GM12875 (cell line): ENCODE measurements at regions not wholly inside any gene's neighbourhood (a gene's known extent, or its start where the extent isn't known, plus 50 kb on each side); places are given as distances from the start of the nearest gene placed in this dataset.

ENCODE experiments used
- H3K4me3 ChIP-seq: one replicate; pipeline ENCODE4 v1.5.1; 2011; ENCODE audit warnings: low read depth, low read length, control low read depth
- CTCF ChIP-seq: IDR thresholded peaks from 2 replicates; pipeline ENCODE4 v1.5.1; 2011; ENCODE audit warnings: low read depth, mild to moderate bottlenecking, control low read depth, inconsistent platforms, low read length, moderate library complexity, borderline replicate concordance; ENCODE audit not compliant: insufficient read depth

GRCh38 chr6:95686272-95686671 is 108.9 kb downstream of the MANEA start:
- TF ChIP-seq CTCF = no peak
- H3K4me3 ChIP-seq = no peak overlapping the region

GRCh38 chr6:95686895-95687294 is 109.6 kb downstream of the MANEA start:
- no peak overlapping the region for H3K4me3 ChIP-seq
- TF ChIP-seq CTCF = no peak

- no peak for TF ChIP-seq CTCF
- H3K4me3 ChIP-seq = no peak overlapping the region
Measured at GRCh38 chr6:95687839-95688238, 110.5 kb downstream of the MANEA start.

GRCh38 chr6:95690328-95690727 is 113.0 kb downstream of the MANEA start:
- no peak overlapping the region for H3K4me3 ChIP-seq
- no peak for TF ChIP-seq CTCF

- H3K4me3 ChIP-seq = no peak overlapping the region
- TF ChIP-seq CTCF = no peak
Measured at GRCh38 chr6:95693108-95693507, 115.8 kb downstream of the MANEA start.

- no peak overlapping the region for H3K4me3 ChIP-seq
- no peak for TF ChIP-seq CTCF
Measured at GRCh38 chr6:95698271-95698670, 120.9 kb downstream of the MANEA start.

GRCh38 chr6:95723638-95724037 is 146.3 kb downstream of the MANEA start:
- no peak for TF ChIP-seq CTCF

More at GRCh38 chr6:95723638-95724037, 146.3 kb downstream of the MANEA start:
- no peak overlapping the region for H3K4me3 ChIP-seq
